Esophagus (tissue), 2 donors: ENCODE measurements at regions not wholly inside any gene's neighbourhood (a gene's known extent, or its start where the extent isn't known, plus 50 kb on each side); places are given as distances from the start of the nearest gene placed in this dataset.
"Not testable (repeated sequence)": the region's sequence is repeated elsewhere in the genome, so short reads cannot be mapped to it uniquely, and the experiment has no call there.

ENCODE experiments used
- H3K27ac ChIP-seq, 2 donors: one replicate each; pipeline ENCODE4 v1.5.1; 2013; ENCODE audit warnings: low read depth in 2 of 2, mild to moderate bottlenecking in 2 of 2, inconsistent platforms in 1 of 2, low read length in 1 of 2, moderate library complexity in 1 of 2
- H3K27me3 ChIP-seq, 2 donors: one replicate each; pipeline ENCODE4 v1.6.1; 2013; ENCODE audit warnings: low read length in 2 of 2, control low read depth in 1 of 2, mild to moderate bottlenecking in 1 of 2; ENCODE audit not compliant: insufficient read depth in 2 of 2, control insufficient read depth in 1 of 2
- H3K36me3 ChIP-seq, 2 donors: one replicate each; pipeline ENCODE4 v1.6.1; 2013; ENCODE audit warnings: low read length in 1 of 2; ENCODE audit not compliant: control insufficient read depth in 2 of 2, insufficient read depth in 2 of 2
- H3K4me1 ChIP-seq, 2 donors: one replicate each; pipeline ENCODE4 v1.6.1; 2013; ENCODE audit warnings: low read length in 1 of 2; ENCODE audit not compliant: control insufficient read depth in 2 of 2, insufficient read depth in 2 of 2
- H3K4me3 ChIP-seq, 2 donors: one replicate each; pipeline ENCODE4 v1.5.1; 2013; ENCODE audit warnings: low read length in 2 of 2, mild to moderate bottlenecking in 2 of 2, low read depth in 1 of 2, moderate library complexity in 1 of 2
- H3K9me3 ChIP-seq, 2 donors: one replicate each; pipeline ENCODE4 v1.6.1; 2013; ENCODE audit warnings: mild to moderate bottlenecking in 2 of 2, low read depth in 1 of 2, low read length in 1 of 2, moderate library complexity in 1 of 2; ENCODE audit not compliant: control insufficient read depth in 2 of 2, insufficient read depth in 1 of 2
- WGBS, 2 donors: extraction: QIAGEN DNeasy Blood & Tissue Kit; methylation state at CpG; one replicate each; pipeline ENCODE4 v1.1.7; 2013; 5-methylcytosine and 5-hydroxymethylcytosine counted together
- donor health status: healthy with polysubstance abuse.
- donor health status: Bipolar disorder and iron deficiency.

DNA sequence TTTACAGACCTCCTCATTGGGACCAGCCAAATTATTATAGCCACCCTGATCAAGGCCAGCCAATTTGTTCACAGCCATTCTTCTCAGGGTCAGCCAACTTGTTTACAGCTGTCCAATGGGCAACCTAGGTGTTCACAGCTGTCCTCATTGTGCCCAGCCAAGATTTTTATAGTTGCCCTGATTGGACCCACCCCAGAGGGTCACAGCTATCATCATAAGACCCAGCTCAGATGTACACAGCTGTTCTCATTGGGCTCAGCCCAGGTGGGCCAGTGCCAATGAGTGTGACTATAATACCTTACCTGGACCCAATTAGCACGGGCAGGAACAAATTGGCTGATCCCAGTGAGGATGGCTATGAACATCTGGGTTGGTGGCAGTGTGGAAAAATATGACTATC lies 1151.8 kb downstream of the UQCRFS1 start:
- no peaks in the 10 kb centered on the region for H3K4me1 ChIP-seq
- H3K36me3 ChIP-seq = no peaks in the 10 kb centered on the region
- no peak overlapping the region for H3K27ac ChIP-seq
- no peak overlapping the region for H3K4me3 ChIP-seq
- H3K9me3 ChIP-seq = peaks cover 10 to 16% of the 10 kb centered on the region in 2 donors
- no peaks in the 10 kb centered on the region for H3K27me3 ChIP-seq
- WGBS, 2 donors = 78 to 84% methylated on average over 1 of the region's 1 CpG

DNA sequence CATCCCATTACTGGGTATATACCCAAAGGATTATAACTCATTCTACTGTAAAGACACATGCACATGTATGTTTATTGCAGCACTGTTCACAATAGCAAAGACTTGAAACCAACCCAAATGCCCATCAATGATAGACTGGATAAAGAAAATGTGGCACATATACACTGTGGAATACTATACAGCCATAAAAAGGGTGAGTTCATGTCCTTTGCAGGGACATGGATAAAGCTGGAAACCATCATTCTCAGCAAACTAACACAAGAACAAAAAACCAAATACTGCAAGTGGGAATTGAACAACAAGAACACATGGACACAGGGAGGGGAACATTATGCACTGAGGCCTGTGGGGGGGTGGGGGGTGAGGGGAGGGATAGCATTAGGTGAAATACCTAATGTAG lies 1155.9 kb downstream of the UQCRFS1 start:
- not testable (repeated sequence) for H3K4me3 ChIP-seq, H3K27me3 ChIP-seq, H3K36me3 ChIP-seq, H3K4me1 ChIP-seq, H3K27ac ChIP-seq
- peaks cover 5 to 13% of the 10 kb centered on the region in 2 donors for H3K9me3 ChIP-seq

GRCh38 chr19:28051047-28051446 lies 1161.9 kb downstream of the UQCRFS1 start:
- Histone ChIP-seq H3K27me3 (no peaks in the 10 kb centered on the region), H3K4me1 (no peaks in the 10 kb centered on the region), H3K9me3 (peaks cover 7 to 12% of the 10 kb centered on the region in 2 donors), H3K36me3 (no peaks in the 10 kb centered on the region), H3K27ac (no peak overlapping the region), H3K4me3 (no peak overlapping the region)
- WGBS, 2 donors = 31 to 45% methylated on average over 6 of the region's 6 CpGs

GRCh38 chr19:28049875-28050274 lies 1163.1 kb downstream of the UQCRFS1 start:
- 78 to 80% methylated on average over 2 of the region's 2 CpGs for WGBS, 2 donors

DNA sequence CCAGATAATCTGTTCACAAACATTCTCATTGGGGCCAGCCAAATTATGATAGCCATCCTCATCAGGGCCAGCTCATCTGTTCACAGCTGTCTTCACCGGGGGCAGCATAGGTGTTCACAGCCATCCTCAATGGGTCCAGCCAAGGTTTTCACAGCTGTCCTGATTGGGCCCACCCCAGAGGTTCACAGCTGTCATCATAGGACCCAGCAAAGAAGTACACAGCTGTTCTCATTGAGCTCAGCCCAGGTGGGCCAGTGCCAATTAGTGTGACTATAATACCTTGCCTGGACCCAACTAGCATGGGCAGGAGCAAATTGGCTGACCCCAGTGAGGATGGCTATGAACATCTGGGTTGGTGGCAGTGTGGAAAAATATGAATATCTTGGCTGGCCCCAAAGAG lies 1166.0 kb downstream of the UQCRFS1 start:
- no peak overlapping the region for H3K4me3 ChIP-seq
- no peak overlapping the region for H3K27ac ChIP-seq
- no peaks in the 10 kb centered on the region for H3K36me3 ChIP-seq
- H3K4me1 ChIP-seq = no peaks in the 10 kb centered on the region
- peaks cover 13 to 25% of the 10 kb centered on the region in 2 donors for H3K9me3 ChIP-seq
- WGBS, 2 donors = 89 to 92% methylated on average over 1 of the region's 1 CpG
- H3K27me3 ChIP-seq = no peaks in the 10 kb centered on the region

More at GRCh38 chr19:28049875-28050274, 1163.1 kb downstream of the UQCRFS1 start:
- Histone ChIP-seq H3K4me3 (no peak overlapping the region), H3K4me1 (no peaks in the 10 kb centered on the region), H3K9me3 (peaks cover 7 to 16% of the 10 kb centered on the region in 2 donors), H3K27me3 (no peaks in the 10 kb centered on the region), H3K27ac (no peak overlapping the region), H3K36me3 (no peaks in the 10 kb centered on the region)

GRCh38 chr19:28045621-28046020 lies 1167.3 kb downstream of the UQCRFS1 start:
- 69 to 81% methylated on average over 2 of the region's 2 CpGs for WGBS, 2 donors
- H3K27ac ChIP-seq = no peak overlapping the region
- no peaks in the 10 kb centered on the region for H3K36me3 ChIP-seq
- peaks cover 13 to 30% of the 10 kb centered on the region in 2 donors for H3K9me3 ChIP-seq
- H3K27me3 ChIP-seq = no peaks in the 10 kb centered on the region
- no peaks in the 10 kb centered on the region for H3K4me1 ChIP-seq
- no peak overlapping the region for H3K4me3 ChIP-seq

DNA sequence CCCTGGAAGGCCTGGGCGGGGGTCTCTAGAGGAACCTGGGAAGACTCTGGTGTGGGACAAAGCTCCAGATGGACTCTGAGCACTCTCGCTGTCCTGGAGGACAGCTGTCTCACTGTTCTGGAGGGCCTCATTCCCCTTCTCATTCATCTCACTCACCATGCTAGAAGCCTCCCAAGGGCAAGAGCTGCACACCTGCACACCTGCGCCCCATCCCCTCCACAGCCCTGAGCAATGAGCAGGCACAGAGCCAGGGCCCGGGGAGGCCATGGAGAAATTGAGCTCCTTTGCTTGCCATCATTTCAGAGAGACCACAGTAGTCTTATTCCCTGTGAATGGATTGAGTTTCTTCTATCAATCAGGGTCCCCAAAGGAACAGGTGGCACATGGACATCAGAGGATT lies 1168.5 kb downstream of the UQCRFS1 start:
- no peaks in the 10 kb centered on the region for H3K36me3 ChIP-seq
- no peaks in the 10 kb centered on the region for H3K27me3 ChIP-seq
- no peaks in the 10 kb centered on the region for H3K4me1 ChIP-seq
- H3K9me3 ChIP-seq = peaks cover 12 to 28% of the 10 kb centered on the region in 2 donors
- no peak overlapping the region for H3K4me3 ChIP-seq
- no peak overlapping the region for H3K27ac ChIP-seq
- 75 to 82% methylated on average over 4 of the region's 4 CpGs for WGBS, 2 donors

DNA sequence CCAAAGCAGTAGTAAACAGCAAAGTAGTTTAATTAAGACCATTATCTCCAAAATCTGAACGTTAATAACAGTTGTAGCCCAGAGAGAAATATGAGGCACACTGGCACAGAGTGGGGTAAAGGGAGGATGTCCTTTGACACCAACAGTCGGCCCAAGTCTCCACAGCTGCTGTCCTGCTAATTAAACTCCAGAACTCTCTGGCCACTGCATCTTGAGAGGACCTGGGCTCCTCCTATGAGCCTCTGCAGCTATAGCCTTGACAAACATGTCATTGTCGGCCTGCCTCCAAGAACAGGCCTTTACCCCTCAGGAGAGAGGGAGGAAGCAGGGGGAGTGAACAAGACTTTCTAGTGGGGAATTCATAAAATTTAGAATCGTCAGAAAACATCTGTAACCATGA lies 1170.4 kb downstream of the UQCRFS1 start:
- WGBS, 2 donors = 47 to 51% methylated on average over 4 of the region's 4 CpGs
- no peak overlapping the region for H3K4me3 ChIP-seq
- H3K27ac ChIP-seq = no peak overlapping the region
- no peaks in the 10 kb centered on the region for H3K36me3 ChIP-seq
- peaks cover 11 to 20% of the 10 kb centered on the region in 2 donors for H3K9me3 ChIP-seq
- H3K27me3 ChIP-seq = no peaks in the 10 kb centered on the region
- no peaks in the 10 kb centered on the region for H3K4me1 ChIP-seq

DNA sequence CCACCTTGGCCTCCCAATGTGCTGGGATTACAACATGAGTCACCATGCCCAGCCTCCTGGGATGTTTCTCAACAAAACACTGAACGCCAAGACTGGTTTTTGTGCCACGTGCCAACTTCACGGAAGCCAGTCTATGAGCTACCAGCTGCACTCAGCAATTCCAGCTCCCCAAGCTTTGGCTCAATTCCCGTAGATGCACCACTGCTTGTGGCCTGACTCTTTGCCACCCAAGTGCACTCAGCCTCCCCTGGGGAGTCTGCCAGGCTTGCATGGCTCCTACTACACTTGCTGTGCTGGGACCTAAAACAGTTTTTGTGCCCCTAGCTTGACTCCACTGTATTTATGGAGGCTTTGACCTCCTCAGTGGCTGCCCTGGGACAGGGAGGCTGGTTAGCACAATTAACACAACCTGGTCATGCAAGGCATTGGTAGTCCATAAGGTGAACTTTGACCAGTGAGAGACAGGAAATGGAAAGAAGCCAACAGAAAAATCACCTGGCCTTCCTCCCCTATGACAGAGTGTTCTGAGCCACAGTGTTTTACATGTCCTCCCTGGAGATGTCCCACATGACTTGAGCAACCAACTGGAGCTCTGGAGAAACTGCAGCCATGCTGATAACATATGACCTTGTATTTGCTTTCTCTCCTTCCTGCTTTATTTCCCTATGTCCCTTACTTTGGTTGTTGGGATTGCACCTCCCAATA lies 1173.1 kb downstream of the UQCRFS1 start:
- no peak overlapping the region for H3K27ac ChIP-seq
- WGBS, 2 donors = 80 to 84% methylated on average over 4 of the region's 4 CpGs

DNA sequence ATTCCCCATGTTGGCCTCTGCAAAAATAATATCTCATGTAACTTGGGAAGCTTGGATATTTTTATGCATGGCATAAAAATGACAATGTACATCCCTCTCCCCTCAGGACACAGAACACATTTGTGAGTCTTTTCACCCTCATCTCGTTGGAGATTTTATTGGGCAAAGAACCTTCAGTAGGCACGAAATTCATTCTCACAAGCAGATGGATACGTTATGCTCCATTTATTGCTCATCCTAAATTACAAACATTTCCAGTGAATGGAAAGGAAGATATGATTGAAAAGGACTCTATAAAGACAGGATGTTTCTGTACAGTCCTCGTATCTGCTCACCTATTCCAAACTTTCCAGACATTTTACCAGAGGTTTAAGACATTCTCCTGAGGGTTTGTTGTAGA lies 1175.8 kb downstream of the UQCRFS1 start:
- H3K27me3 ChIP-seq = no peaks in the 10 kb centered on the region
- H3K4me3 ChIP-seq = no peak overlapping the region
- no peaks in the 10 kb centered on the region for H3K4me1 ChIP-seq
- no peaks in the 10 kb centered on the region for H3K36me3 ChIP-seq
- H3K9me3 ChIP-seq = peaks cover 5 to 6% of the 10 kb centered on the region in 2 donors
- no peak overlapping the region for H3K27ac ChIP-seq
- WGBS, 2 donors = 31 to 51% methylated on average over 4 of the region's 4 CpGs

More for the DNA sequence above, 1173.1 kb downstream of the UQCRFS1 start:
- H3K9me3 ChIP-seq = peaks cover 8 to 13% of the 10 kb centered on the region in 2 donors
- H3K4me1 ChIP-seq = no peaks in the 10 kb centered on the region
- no peak overlapping the region for H3K4me3 ChIP-seq
- no peaks in the 10 kb centered on the region for H3K27me3 ChIP-seq
- no peaks in the 10 kb centered on the region for H3K36me3 ChIP-seq
